ENCODE measurements at regions not wholly inside any gene's neighbourhood (a gene's known extent, or its start where the extent isn't known, plus 50 kb on each side); places are given as distances from the start of the nearest gene placed in this dataset.
A peak's percentile ranks its signal among the peaks of the same experiment; 100 is the strongest.

DNA sequence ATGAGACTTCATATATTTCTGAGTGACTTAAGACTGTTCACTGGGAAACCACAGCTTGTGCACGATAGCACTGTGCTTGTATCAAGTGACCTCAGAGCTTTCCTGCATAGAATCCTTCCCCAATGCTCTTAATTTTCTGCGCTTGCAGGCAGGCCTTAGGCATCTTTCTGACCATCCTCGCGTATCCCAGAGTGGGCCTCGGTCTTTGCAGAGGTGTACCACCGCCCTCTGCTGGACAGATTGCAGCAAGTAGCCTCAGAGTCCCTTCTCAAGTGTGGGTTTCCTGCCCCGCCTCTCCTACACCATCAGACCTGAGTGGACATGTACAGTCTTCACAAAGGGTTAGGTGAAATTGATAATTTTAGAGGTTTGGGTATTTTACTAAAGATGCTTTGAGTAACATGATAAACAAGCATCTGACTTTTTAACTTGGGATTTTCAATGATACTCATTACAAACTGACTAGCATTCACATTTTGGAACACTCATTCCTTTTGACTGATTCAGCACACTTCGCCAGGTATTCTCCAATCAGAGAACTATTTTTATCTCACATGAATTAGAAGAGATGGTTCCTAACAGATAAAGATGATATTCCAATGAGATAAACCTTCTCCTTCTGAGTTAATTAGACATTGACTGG, 246.5 kb upstream of the USP25 start:
- Histone ChIP-seq H3K4me1 (ENCODE audit: control insufficient read depth, insufficient read depth, low read length, poor library complexity, severe bottlenecking) (no peaks in the 10 kb centered on the region), H3K27me3 (replicated peaks; ENCODE audit: control insufficient read depth, insufficient read depth, low read length, poor library complexity, severe bottlenecking) (no peaks in the 10 kb centered on the region), H3K27ac (ENCODE audit: insufficient read depth, low read length, poor library complexity, severe bottlenecking) (no peak overlapping the region), H3K9me3 (ENCODE audit: control insufficient read depth, low read length) (no peaks in the 10 kb centered on the region), H3K36me3 (ENCODE audit: control insufficient read depth, insufficient read depth, low read length) (no peaks in the 10 kb centered on the region), H3K4me3 (ENCODE audit: insufficient read depth, low read depth, low read length, poor library complexity, severe bottlenecking) (no peak overlapping the region)
- DNase-seq, result peak; percentile 35 to 63 (median 44)

DNA sequence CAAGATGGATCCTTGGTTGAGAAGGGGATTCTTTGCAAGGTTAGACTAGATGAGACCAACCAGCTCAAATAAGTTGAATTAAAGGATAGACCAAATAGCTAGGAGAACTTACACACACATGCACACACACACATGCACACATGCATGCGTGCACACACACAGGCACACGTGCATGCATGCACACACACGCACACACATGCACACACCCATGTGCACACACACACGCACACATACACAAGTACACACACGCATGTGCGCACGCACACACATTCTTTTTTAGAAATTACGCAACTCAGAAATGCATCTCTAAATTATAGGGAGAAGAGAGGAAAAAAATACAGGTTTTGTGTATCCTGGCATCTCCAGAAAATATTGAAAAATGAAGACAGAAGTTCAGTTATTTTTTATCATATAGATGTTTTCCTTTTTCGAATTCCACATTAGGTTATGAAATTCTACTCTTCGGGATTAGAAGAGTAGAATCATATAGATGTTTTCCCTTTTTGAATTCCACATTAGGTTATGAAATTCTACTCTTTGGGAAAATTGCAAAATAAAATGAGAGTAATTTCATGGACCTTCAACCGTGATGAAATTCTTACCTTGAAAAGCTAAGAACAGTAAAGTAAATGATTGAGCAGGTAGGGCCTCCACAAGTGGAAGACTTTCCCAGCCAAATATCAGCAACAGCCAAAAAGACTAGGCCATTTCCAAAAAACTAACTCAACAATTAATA, 243.2 kb upstream of the USP25 start:
- H3K27me3 ChIP-seq (replicated peaks; ENCODE audit: control insufficient read depth, insufficient read depth, low read length, poor library complexity, severe bottlenecking), result no peaks in the 10 kb centered on the region
- no peak overlapping the region for H3K4me3 ChIP-seq (ENCODE audit: insufficient read depth, low read depth, low read length, poor library complexity, severe bottlenecking)
- H3K9me3 ChIP-seq (ENCODE audit: control insufficient read depth, low read length), result no peaks in the 10 kb centered on the region
- DNase-seq, result no peak
- H3K36me3 ChIP-seq (ENCODE audit: control insufficient read depth, insufficient read depth, low read length), result no peaks in the 10 kb centered on the region
- H3K27ac ChIP-seq (ENCODE audit: insufficient read depth, low read length, poor library complexity, severe bottlenecking), result no peak overlapping the region
- no peaks in the 10 kb centered on the region for H3K4me1 ChIP-seq (ENCODE audit: control insufficient read depth, insufficient read depth, low read length, poor library complexity, severe bottlenecking)

DNA sequence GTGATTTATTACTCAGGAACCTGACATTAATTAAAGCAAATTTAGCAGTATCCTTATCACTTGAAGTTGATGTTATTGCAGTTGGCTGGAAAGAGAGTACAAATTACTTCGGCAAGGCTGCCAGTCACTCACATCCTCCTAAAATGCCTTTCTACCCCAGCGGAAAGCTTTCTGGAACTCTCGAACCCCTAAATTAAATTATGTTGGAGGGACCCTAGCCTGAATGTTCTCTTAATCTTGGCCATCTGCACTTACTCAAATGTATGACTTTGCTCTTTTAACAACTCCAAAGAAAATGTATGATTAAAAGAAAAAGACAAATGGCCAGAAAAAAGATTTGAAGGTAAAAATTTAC, 242.6 kb upstream of the USP25 start:
- Histone ChIP-seq H3K9me3 (ENCODE audit: control insufficient read depth, low read length) (no peaks in the 10 kb centered on the region), H3K27me3 (replicated peaks; ENCODE audit: control insufficient read depth, insufficient read depth, low read length, poor library complexity, severe bottlenecking) (no peaks in the 10 kb centered on the region), H3K36me3 (ENCODE audit: control insufficient read depth, insufficient read depth, low read length) (no peaks in the 10 kb centered on the region), H3K4me1 (ENCODE audit: control insufficient read depth, insufficient read depth, low read length, poor library complexity, severe bottlenecking) (no peaks in the 10 kb centered on the region), H3K4me3 (ENCODE audit: insufficient read depth, low read depth, low read length, poor library complexity, severe bottlenecking) (no peak overlapping the region), H3K27ac (ENCODE audit: insufficient read depth, low read length, poor library complexity, severe bottlenecking) (no peak overlapping the region)
- DNase-seq, result no peak

DNA sequence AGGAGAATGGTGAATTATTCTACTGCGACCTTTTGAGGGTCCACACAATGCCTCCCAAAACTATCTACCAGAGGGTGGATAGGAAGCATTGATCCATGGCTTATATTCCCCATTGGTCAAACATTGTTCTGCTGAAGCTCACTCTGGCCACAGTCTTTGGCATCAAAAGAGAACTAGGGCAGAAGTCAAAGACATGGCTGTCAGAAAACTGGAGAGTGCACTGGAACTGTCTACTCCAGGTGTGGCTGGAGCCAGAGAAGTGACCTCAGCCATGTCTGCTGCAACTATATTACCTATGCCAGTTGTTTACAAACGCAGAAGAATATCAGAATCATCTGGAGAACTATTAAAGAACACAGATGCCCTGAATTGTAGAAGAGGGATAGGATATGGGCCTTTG, 238.7 kb upstream of the USP25 start:
- no peaks in the 10 kb centered on the region for H3K4me1 ChIP-seq (ENCODE audit: control insufficient read depth, insufficient read depth, low read length, poor library complexity, severe bottlenecking)
- no peaks in the 10 kb centered on the region for H3K9me3 ChIP-seq (ENCODE audit: control insufficient read depth, low read length)
- no peaks in the 10 kb centered on the region for H3K27me3 ChIP-seq (replicated peaks; ENCODE audit: control insufficient read depth, insufficient read depth, low read length, poor library complexity, severe bottlenecking)
- no peak overlapping the region for H3K4me3 ChIP-seq (ENCODE audit: insufficient read depth, low read depth, low read length, poor library complexity, severe bottlenecking)
- H3K36me3 ChIP-seq (ENCODE audit: control insufficient read depth, insufficient read depth, low read length), result no peaks in the 10 kb centered on the region
- no peak overlapping the region for H3K27ac ChIP-seq (ENCODE audit: insufficient read depth, low read length, poor library complexity, severe bottlenecking)
- DNase-seq, result no peak

DNA sequence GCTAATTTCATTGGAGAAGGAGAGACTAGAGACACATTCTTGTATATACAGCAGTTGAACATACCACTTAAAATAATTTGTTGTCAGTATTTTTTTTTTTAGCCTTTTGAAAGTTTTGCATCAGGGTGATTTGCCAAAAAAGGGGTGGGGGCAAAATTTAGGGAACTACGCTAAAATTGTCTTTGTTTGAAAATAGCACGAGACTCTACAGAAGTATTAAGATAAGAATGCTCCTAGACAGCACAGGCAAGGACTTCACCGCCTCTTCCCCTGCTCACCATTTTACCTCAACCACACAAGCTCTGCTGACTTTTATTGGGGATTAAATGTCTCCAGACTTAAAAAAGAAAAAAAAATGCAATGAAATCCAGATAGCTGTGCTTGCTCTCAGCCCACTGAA, 236.1 kb upstream of the USP25 start:
- H3K9me3 ChIP-seq (ENCODE audit: control insufficient read depth, low read length), result no peaks in the 10 kb centered on the region
- no peaks in the 10 kb centered on the region for H3K36me3 ChIP-seq (ENCODE audit: control insufficient read depth, insufficient read depth, low read length)
- no peaks in the 10 kb centered on the region for H3K4me1 ChIP-seq (ENCODE audit: control insufficient read depth, insufficient read depth, low read length, poor library complexity, severe bottlenecking)
- no peaks in the 10 kb centered on the region for H3K27me3 ChIP-seq (replicated peaks; ENCODE audit: control insufficient read depth, insufficient read depth, low read length, poor library complexity, severe bottlenecking)
- no peak for DNase-seq
- H3K27ac ChIP-seq (ENCODE audit: insufficient read depth, low read length, poor library complexity, severe bottlenecking), result no peak overlapping the region
- H3K4me3 ChIP-seq (ENCODE audit: insufficient read depth, low read depth, low read length, poor library complexity, severe bottlenecking), result no peak overlapping the region

DNA sequence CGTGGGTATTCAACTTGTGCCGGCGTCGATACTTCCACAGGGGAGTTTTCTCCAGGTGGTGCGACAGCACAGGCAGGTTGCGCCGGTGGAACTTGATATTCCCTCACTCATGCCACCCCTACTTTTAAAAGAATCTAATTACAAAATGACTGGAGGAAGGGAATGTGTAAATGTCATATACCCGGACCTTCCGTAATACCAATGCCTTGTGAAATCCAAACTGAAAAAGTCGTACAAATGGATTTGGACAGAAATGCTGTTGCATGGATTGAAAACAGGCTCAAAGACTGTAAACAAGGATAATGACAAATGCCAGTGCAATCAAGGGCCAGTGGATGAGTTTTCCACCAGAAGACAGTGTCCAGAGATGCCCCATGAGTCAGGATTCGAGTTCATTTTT, 235.3 kb upstream of the USP25 start:
- Histone ChIP-seq H3K9me3 (ENCODE audit: control insufficient read depth, low read length) (no peaks in the 10 kb centered on the region), H3K27me3 (replicated peaks; ENCODE audit: control insufficient read depth, insufficient read depth, low read length, poor library complexity, severe bottlenecking) (no peaks in the 10 kb centered on the region), H3K27ac (ENCODE audit: insufficient read depth, low read length, poor library complexity, severe bottlenecking) (no peak overlapping the region), H3K4me1 (ENCODE audit: control insufficient read depth, insufficient read depth, low read length, poor library complexity, severe bottlenecking) (no peaks in the 10 kb centered on the region), H3K4me3 (ENCODE audit: insufficient read depth, low read depth, low read length, poor library complexity, severe bottlenecking) (no peak overlapping the region), H3K36me3 (ENCODE audit: control insufficient read depth, insufficient read depth, low read length) (no peaks in the 10 kb centered on the region)
- DNase-seq, result no peak

DNA sequence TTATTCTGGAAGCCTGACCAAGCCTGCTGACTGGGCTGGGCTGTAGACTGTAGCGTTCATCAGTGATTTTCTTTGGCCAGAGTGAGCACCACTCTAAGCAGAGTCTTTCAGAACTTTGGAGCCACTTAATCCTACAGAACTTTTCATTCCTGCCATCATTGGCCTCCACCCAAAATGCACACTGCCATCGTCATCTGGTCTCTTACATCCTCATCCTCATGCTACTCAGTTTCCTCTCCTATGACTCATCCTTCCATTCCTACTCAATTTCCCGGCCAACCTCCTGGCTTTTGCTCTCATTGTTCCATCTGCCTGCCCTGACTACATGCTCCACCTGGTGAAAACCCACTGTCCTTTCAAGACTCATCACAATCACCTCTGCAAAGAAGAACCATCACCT, 233.8 kb upstream of the USP25 start:
- Histone ChIP-seq H3K9me3 (ENCODE audit: control insufficient read depth, low read length) (no peaks in the 10 kb centered on the region), H3K4me1 (ENCODE audit: control insufficient read depth, insufficient read depth, low read length, poor library complexity, severe bottlenecking) (no peaks in the 10 kb centered on the region), H3K36me3 (ENCODE audit: control insufficient read depth, insufficient read depth, low read length) (no peaks in the 10 kb centered on the region), H3K27me3 (replicated peaks; ENCODE audit: control insufficient read depth, insufficient read depth, low read length, poor library complexity, severe bottlenecking) (no peaks in the 10 kb centered on the region), H3K27ac (ENCODE audit: insufficient read depth, low read length, poor library complexity, severe bottlenecking) (no peak overlapping the region), H3K4me3 (ENCODE audit: insufficient read depth, low read depth, low read length, poor library complexity, severe bottlenecking) (no peak overlapping the region)
- DNase-seq, result no peak

DNA sequence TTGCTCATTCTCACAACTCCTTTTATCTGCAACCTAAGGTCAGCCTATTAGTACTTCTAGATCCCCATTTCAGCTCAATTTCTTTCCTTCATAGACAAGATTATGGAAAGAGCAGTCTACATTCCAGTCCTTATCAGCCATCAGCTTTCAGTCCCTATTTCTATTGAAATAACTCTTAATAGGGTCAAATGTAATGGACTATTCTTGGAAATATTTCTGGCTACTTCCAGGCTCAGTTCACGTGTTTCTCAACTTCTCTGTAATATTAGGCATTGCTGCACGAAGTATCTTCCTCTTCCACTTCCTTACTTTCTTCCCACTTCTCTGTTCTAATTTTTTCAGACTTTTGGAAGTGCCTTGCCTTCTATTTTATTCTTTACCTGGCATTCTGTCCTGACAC, 232.9 kb upstream of the USP25 start:
- Histone ChIP-seq H3K4me1 (ENCODE audit: control insufficient read depth, insufficient read depth, low read length, poor library complexity, severe bottlenecking) (no peaks in the 10 kb centered on the region), H3K36me3 (ENCODE audit: control insufficient read depth, insufficient read depth, low read length) (no peaks in the 10 kb centered on the region), H3K27me3 (replicated peaks; ENCODE audit: control insufficient read depth, insufficient read depth, low read length, poor library complexity, severe bottlenecking) (no peaks in the 10 kb centered on the region), H3K4me3 (ENCODE audit: insufficient read depth, low read depth, low read length, poor library complexity, severe bottlenecking) (no peak overlapping the region), H3K27ac (ENCODE audit: insufficient read depth, low read length, poor library complexity, severe bottlenecking) (no peak overlapping the region), H3K9me3 (ENCODE audit: control insufficient read depth, low read length) (no peaks in the 10 kb centered on the region)
- DNase-seq, result no peak

DNA sequence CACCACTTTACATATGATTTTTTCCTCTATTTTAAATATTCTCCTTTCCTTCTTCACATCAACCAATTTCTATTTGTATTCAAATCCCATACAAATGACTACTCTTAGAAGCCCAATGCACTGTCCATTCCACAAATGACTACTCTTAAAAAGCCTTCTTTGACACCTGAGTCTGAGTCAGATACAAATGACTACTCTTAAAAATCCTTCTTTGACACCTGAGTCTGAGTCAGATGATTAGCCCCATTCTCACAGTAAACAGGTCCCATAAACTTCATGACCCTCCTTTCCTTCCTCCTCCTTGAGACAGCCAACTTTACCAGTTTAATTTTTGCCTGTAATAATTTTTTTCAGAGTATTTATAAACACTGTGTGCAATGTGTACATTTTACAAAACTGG, 231.3 kb upstream of the USP25 start:
- H3K36me3 ChIP-seq (ENCODE audit: control insufficient read depth, insufficient read depth, low read length), result no peaks in the 10 kb centered on the region
- H3K9me3 ChIP-seq (ENCODE audit: control insufficient read depth, low read length), result no peaks in the 10 kb centered on the region
- H3K4me1 ChIP-seq (ENCODE audit: control insufficient read depth, insufficient read depth, low read length, poor library complexity, severe bottlenecking), result no peaks in the 10 kb centered on the region
- no peak overlapping the region for H3K4me3 ChIP-seq (ENCODE audit: insufficient read depth, low read depth, low read length, poor library complexity, severe bottlenecking)
- H3K27ac ChIP-seq (ENCODE audit: insufficient read depth, low read length, poor library complexity, severe bottlenecking), result no peak overlapping the region
- H3K27me3 ChIP-seq (replicated peaks; ENCODE audit: control insufficient read depth, insufficient read depth, low read length, poor library complexity, severe bottlenecking), result no peaks in the 10 kb centered on the region
- DNase-seq, result no peak

DNA sequence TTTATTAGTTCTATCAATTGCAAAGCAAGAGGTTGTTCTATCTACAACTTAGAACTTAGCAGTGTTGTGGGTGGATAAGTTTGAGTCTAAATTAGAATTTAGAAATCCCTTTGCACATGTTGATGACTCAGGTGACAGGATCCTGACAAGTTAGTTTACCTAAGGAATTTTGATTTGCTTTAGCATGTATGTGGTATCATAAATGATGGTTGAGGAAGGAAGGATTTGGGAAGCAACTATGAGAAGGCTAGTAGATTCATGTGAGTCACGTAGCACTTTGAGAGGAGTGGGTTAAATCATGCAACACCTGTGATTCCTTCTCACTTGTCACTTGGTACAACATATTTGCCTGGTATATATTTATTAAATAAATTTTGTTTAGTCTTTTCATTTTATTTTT, 223.7 kb upstream of the USP25 start:
- Histone ChIP-seq H3K36me3 (ENCODE audit: control insufficient read depth, insufficient read depth, low read length) (no peaks in the 10 kb centered on the region), H3K9me3 (ENCODE audit: control insufficient read depth, low read length) (no peaks in the 10 kb centered on the region), H3K4me1 (ENCODE audit: control insufficient read depth, insufficient read depth, low read length, poor library complexity, severe bottlenecking) (no peaks in the 10 kb centered on the region), H3K27me3 (replicated peaks; ENCODE audit: control insufficient read depth, insufficient read depth, low read length, poor library complexity, severe bottlenecking) (no peaks in the 10 kb centered on the region), H3K4me3 (ENCODE audit: insufficient read depth, low read depth, low read length, poor library complexity, severe bottlenecking) (no peak overlapping the region), H3K27ac (ENCODE audit: insufficient read depth, low read length, poor library complexity, severe bottlenecking) (no peak overlapping the region)
- DNase-seq, result no peak
